Skeletal muscle satellite cell (primary cell): ENCODE measurements at regions not wholly inside any gene's neighbourhood (a gene's known extent, or its start where the extent isn't known, plus 50 kb on each side); places are given as distances from the start of the nearest gene placed in this dataset.
"Not testable (repeated sequence)": the region's sequence is repeated elsewhere in the genome, so short reads cannot be mapped to it uniquely, and the experiment has no call there.

Experiments
- H3K27me3 ChIP-seq: 2 replicates; pipeline ENCODE4 v1.7.0; 2013; ENCODE audit warnings: low read length; ENCODE audit not compliant: control insufficient read depth, insufficient read depth
- H3K36me3 ChIP-seq: 2 replicates; pipeline ENCODE4 v1.7.0; 2013; ENCODE audit warnings: mild to moderate bottlenecking, control low read depth, low read length; ENCODE audit not compliant: insufficient read depth
- H3K4me1 ChIP-seq: 2 replicates; pipeline ENCODE4 v1.7.0; 2013; ENCODE audit warnings: low read length; ENCODE audit not compliant: control insufficient read depth, insufficient read depth
- H3K4me2 ChIP-seq: 2 replicates; pipeline ENCODE4 v1.7.0; 2013; ENCODE audit warnings: mild to moderate bottlenecking, low read length
- H3K4me3 ChIP-seq: 2 replicates; pipeline ENCODE4 v1.7.0; 2013; ENCODE audit warnings: low read length
- H3K9ac ChIP-seq: 2 replicates; pipeline ENCODE4 v1.7.0; 2013; ENCODE audit warnings: mild to moderate bottlenecking, low read depth, low read length, moderate library complexity
- H3K9me3 ChIP-seq: replicated peaks from 2 replicates; pipeline ENCODE4 v1.7.0; 2013; ENCODE audit warnings: mild to moderate bottlenecking, control low read depth, low read length

GRCh38 chr1:222189218-222189617 is 358.7 kb downstream of the HHIPL2 start:
- Histone ChIP-seq H3K36me3 (no peaks in the 10 kb centered on the region), H3K9me3 (no peaks in the 10 kb centered on the region), H3K4me3 (no peak overlapping the region)

GRCh38 chr1:222187566-222188332 is 360.2 kb downstream of the HHIPL2 start:
- no peaks in the 10 kb centered on the region for H3K36me3 ChIP-seq
- no peak overlapping the region for H3K9ac ChIP-seq
- no peaks in the 10 kb centered on the region for H3K9me3 ChIP-seq
- H3K4me1 ChIP-seq: peaks cover 3% of the 10 kb centered on the region
- no peak overlapping the region for H3K4me2 ChIP-seq
- no peaks in the 10 kb centered on the region for H3K27me3 ChIP-seq
- no peak overlapping the region for H3K4me3 ChIP-seq

More at GRCh38 chr1:222189218-222189617, 358.7 kb downstream of the HHIPL2 start:
- Histone ChIP-seq H3K4me1 (no peaks in the 10 kb centered on the region), H3K27me3 (no peaks in the 10 kb centered on the region), H3K9ac (no peak overlapping the region), H3K4me2 (no peak overlapping the region)

- no peaks in the 10 kb centered on the region for H3K27me3 ChIP-seq
- H3K4me3 ChIP-seq: no peak overlapping the region
- H3K4me1 ChIP-seq: peaks cover 15% of the 10 kb centered on the region
- no peak overlapping the region for H3K9ac ChIP-seq
- H3K9me3 ChIP-seq: no peaks in the 10 kb centered on the region
- H3K4me2 ChIP-seq: no peak overlapping the region
- H3K36me3 ChIP-seq: no peaks in the 10 kb centered on the region
These were observed 365.3 kb downstream of the HHIPL2 start for GRCh38 chr1:222182641-222183040.

GRCh38 chr1:222181191-222181590 is 366.7 kb downstream of the HHIPL2 start:
- Histone ChIP-seq H3K4me3 (no peak overlapping the region), H3K4me1 (peaks cover 15% of the 10 kb centered on the region), H3K9ac (no peak overlapping the region), H3K27me3 (no peaks in the 10 kb centered on the region), H3K36me3 (no peaks in the 10 kb centered on the region), H3K9me3 (no peaks in the 10 kb centered on the region), H3K4me2 (no peak overlapping the region)

GRCh38 chr1:222177496-222177895 is 370.4 kb downstream of the HHIPL2 start:
- H3K4me2 ChIP-seq, H3K9me3 ChIP-seq, H3K27me3 ChIP-seq, H3K36me3 ChIP-seq, H3K9ac ChIP-seq, H3K4me3 ChIP-seq: not testable (repeated sequence)
- H3K4me1 ChIP-seq: peaks cover 12% of the 10 kb centered on the region

- Histone ChIP-seq H3K4me1 (peaks cover 22% of the 10 kb centered on the region), H3K27me3 (no peaks in the 10 kb centered on the region), H3K36me3 (no peaks in the 10 kb centered on the region), H3K4me2 (no peak overlapping the region), H3K9me3 (peaks cover 8% of the 10 kb centered on the region), H3K4me3 (no peak overlapping the region), H3K9ac (no peak overlapping the region)
These were observed 376.9 kb downstream of the HHIPL2 start for GRCh38 chr1:222171005-222171404.

GRCh38 chr1:222168621-222169020 is 379.3 kb downstream of the HHIPL2 start:
- no peak overlapping the region for H3K4me2 ChIP-seq
- no peaks in the 10 kb centered on the region for H3K36me3 ChIP-seq
- H3K27me3 ChIP-seq: no peaks in the 10 kb centered on the region
- H3K4me1 ChIP-seq: peaks cover 22% of the 10 kb centered on the region
- H3K9me3 ChIP-seq: peaks cover 8% of the 10 kb centered on the region
- no peak overlapping the region for H3K4me3 ChIP-seq
- no peak overlapping the region for H3K9ac ChIP-seq

GRCh38 chr1:222167896-222168295 is 380.0 kb downstream of the HHIPL2 start:
- Histone ChIP-seq H3K36me3 (no peaks in the 10 kb centered on the region), H3K9me3 (peaks cover 8% of the 10 kb centered on the region), H3K4me1 (peaks cover 22% of the 10 kb centered on the region), H3K4me2 (no peak overlapping the region), H3K9ac (peak overlapping the region; percentile 36), H3K27me3 (no peaks in the 10 kb centered on the region), H3K4me3 (no peak overlapping the region)

GRCh38 chr1:222167111-222167510 is 380.8 kb downstream of the HHIPL2 start:
- Histone ChIP-seq H3K4me1 (peaks cover 24% of the 10 kb centered on the region), H3K4me3 (no peak overlapping the region), H3K4me2 (no peak overlapping the region), H3K36me3 (no peaks in the 10 kb centered on the region), H3K9ac (peak overlapping the region; percentile 53), H3K27me3 (no peaks in the 10 kb centered on the region), H3K9me3 (peaks cover 8% of the 10 kb centered on the region)

GRCh38 chr1:222165629-222166028 is 382.3 kb downstream of the HHIPL2 start:
- no peaks in the 10 kb centered on the region for H3K36me3 ChIP-seq
- H3K9me3 ChIP-seq: peaks cover 8% of the 10 kb centered on the region
- H3K4me1 ChIP-seq: peaks cover 31% of the 10 kb centered on the region
- no peaks in the 10 kb centered on the region for H3K27me3 ChIP-seq
- H3K9ac ChIP-seq: no peak overlapping the region
- H3K4me2 ChIP-seq: no peak overlapping the region
- no peak overlapping the region for H3K4me3 ChIP-seq

- Histone ChIP-seq H3K4me1 (peaks cover 31% of the 10 kb centered on the region), H3K36me3 (no peaks in the 10 kb centered on the region), H3K9me3 (no peaks in the 10 kb centered on the region), H3K9ac (no peak overlapping the region), H3K4me2 (no peak overlapping the region), H3K27me3 (no peaks in the 10 kb centered on the region), H3K4me3 (no peak overlapping the region)
These were observed 384.0 kb downstream of the HHIPL2 start for GRCh38 chr1:222163895-222164294.

GRCh38 chr1:222161676-222162075 is 386.2 kb downstream of the HHIPL2 start:
- no peaks in the 10 kb centered on the region for H3K36me3 ChIP-seq
- H3K4me3 ChIP-seq: no peak overlapping the region
- H3K27me3 ChIP-seq: no peaks in the 10 kb centered on the region
- no peak overlapping the region for H3K9ac ChIP-seq
- H3K4me2 ChIP-seq: no peak overlapping the region
- peaks cover 11% of the 10 kb centered on the region for H3K4me1 ChIP-seq
- no peaks in the 10 kb centered on the region for H3K9me3 ChIP-seq
